ENCODE measurements at regions not wholly inside any gene's neighbourhood (a gene's known extent, or its start where the extent isn't known, plus 50 kb on each side); places are given as distances from the start of the nearest gene placed in this dataset.

DNA sequence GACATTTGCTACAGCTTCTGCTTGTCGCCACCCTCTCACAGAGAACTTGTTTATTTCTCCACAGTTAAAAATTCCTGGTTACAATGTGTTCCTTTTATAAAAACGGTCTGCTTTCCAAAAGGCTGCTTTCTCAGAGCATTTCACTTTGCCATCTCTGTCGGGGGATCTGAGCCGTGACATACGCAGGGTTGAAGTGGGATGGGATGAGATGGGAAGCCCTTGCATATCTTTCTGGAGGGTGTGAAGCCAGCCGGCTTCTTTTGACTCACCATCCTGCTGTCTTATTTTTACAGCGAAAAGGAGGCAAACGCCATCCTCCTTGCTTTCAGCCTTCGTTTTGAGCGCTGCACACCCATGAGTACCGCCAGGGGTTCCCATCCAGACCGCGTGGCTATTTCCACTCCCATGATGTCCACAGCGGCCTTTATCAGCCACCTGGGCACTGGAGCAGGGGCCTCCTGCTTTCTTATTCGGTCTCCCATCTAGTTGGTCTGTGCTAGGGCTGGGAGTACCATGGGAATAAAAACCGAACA, 99.8 kb upstream of the GATB start:
- TF ChIP-seq, protein P1, sequence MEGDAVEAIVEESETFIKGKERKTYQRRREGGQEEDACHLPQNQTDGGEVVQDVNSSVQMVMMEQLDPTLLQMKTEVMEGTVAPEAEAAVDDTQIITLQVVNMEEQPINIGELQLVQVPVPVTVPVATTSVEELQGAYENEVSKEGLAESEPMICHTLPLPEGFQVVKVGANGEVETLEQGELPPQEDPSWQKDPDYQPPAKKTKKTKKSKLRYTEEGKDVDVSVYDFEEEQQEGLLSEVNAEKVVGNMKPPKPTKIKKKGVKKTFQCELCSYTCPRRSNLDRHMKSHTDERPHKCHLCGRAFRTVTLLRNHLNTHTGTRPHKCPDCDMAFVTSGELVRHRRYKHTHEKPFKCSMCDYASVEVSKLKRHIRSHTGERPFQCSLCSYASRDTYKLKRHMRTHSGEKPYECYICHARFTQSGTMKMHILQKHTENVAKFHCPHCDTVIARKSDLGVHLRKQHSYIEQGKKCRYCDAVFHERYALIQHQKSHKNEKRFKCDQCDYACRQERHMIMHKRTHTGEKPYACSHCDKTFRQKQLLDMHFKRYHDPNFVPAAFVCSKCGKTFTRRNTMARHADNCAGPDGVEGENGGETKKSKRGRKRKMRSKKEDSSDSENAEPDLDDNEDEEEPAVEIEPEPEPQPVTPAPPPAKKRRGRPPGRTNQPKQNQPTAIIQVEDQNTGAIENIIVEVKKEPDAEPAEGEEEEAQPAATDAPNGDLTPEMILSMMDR (IDR thresholded peaks at IDR 0.05): no peak
- TF ChIP-seq EZH2 (IDR thresholded peaks at IDR 0.05; ENCODE audit: borderline replicate concordance, insufficient read depth, low read depth, low read length, poor library complexity, severe bottlenecking): no peak

Measured in B cell (primary cell).